ENCODE measurements at regions not wholly inside any gene's neighbourhood (a gene's known extent, or its start where the extent isn't known, plus 50 kb on each side); places are given as distances from the start of the nearest gene placed in this dataset.

GRCh38 chr11:106390078-106390477 is 312.6 kb downstream of the AASDHPPT start:
- no peak overlapping the region for H3K4me3 ChIP-seq (replicated peaks in 1 of 2; ENCODE audit: low read depth in 2 of 2, low read length in 2 of 2)
- no peak for TF ChIP-seq CTCF (IDR thresholded peaks at IDR 0.05; ENCODE audit: low read depth, low read length)
- DNase-seq (ENCODE audit: low read depth in 2 of 2) = no peak

GRCh38 chr11:106391771-106392420 is 314.4 kb downstream of the AASDHPPT start:
- TF ChIP-seq CTCF (IDR thresholded peaks at IDR 0.05; ENCODE audit: low read depth, low read length) = no peak
- H3K4me3 ChIP-seq (replicated peaks in 1 of 2; ENCODE audit: low read depth in 2 of 2, low read length in 2 of 2) = no peak overlapping the region
- DNase-seq (ENCODE audit: low read depth in 2 of 2) = peak; percentile 78 to 84

GRCh38 chr11:106395716-106396349 is 318.4 kb downstream of the AASDHPPT start:
- DNase-seq (ENCODE audit: low read depth in 2 of 2) = no peak
- H3K4me3 ChIP-seq (replicated peaks in 1 of 2; ENCODE audit: low read depth in 2 of 2, low read length in 2 of 2) = no peak overlapping the region
- TF ChIP-seq CTCF (IDR thresholded peaks at IDR 0.05; ENCODE audit: low read depth, low read length) = no peak

- TF ChIP-seq CTCF (IDR thresholded peaks at IDR 0.05; ENCODE audit: low read depth, low read length) = no peak
- DNase-seq (ENCODE audit: low read depth in 2 of 2) = no peak
- no peak overlapping the region for H3K4me3 ChIP-seq (replicated peaks in 1 of 2; ENCODE audit: low read depth in 2 of 2, low read length in 2 of 2)
Observed at GRCh38 chr11:106397787-106398501, 320.5 kb downstream of the AASDHPPT start.

- DNase-seq (ENCODE audit: low read depth in 2 of 2) = peak; percentile 24 to 64
- no peak for TF ChIP-seq CTCF (IDR thresholded peaks at IDR 0.05; ENCODE audit: low read depth, low read length)
Observed at GRCh38 chr11:106398502-106399075, 321.1 kb downstream of the AASDHPPT start.

GRCh38 chr11:106399076-106399511 is 321.6 kb downstream of the AASDHPPT start:
- no peak overlapping the region for H3K4me3 ChIP-seq (replicated peaks in 1 of 2; ENCODE audit: low read depth in 2 of 2, low read length in 2 of 2)
- TF ChIP-seq CTCF (IDR thresholded peaks at IDR 0.05; ENCODE audit: low read depth, low read length) = no peak
- peak; percentile 98 to 100 for DNase-seq (ENCODE audit: low read depth in 2 of 2)

More at GRCh38 chr11:106398502-106399075, 321.1 kb downstream of the AASDHPPT start:
- H3K4me3 ChIP-seq (replicated peaks in 1 of 2; ENCODE audit: low read depth in 2 of 2, low read length in 2 of 2) = no peak overlapping the region
